ENCODE measurements at regions not wholly inside any gene's neighbourhood (a gene's known extent, or its start where the extent isn't known, plus 50 kb on each side); places are given as distances from the start of the nearest gene placed in this dataset.

GRCh38 chr2:155054712-155055111 is 356.2 kb downstream of the KCNJ3 start:
- DNase-seq (ENCODE audit: low spot score in 2 of 2, unreplicated experiment in 2 of 2) = no peak
- Mint-ChIP-seq H3K27ac (no peak overlapping the region), H3K36me3 (no peaks in the 10 kb centered on the region), H3K9me3 (peaks cover 6% of the 10 kb centered on the region), H3K4me1 (no peaks in the 10 kb centered on the region), H3K4me3 (no peak overlapping the region), H3K27me3 (ENCODE audit: low read depth) (no peaks in the 10 kb centered on the region)
- TF ChIP-seq, protein P1, sequence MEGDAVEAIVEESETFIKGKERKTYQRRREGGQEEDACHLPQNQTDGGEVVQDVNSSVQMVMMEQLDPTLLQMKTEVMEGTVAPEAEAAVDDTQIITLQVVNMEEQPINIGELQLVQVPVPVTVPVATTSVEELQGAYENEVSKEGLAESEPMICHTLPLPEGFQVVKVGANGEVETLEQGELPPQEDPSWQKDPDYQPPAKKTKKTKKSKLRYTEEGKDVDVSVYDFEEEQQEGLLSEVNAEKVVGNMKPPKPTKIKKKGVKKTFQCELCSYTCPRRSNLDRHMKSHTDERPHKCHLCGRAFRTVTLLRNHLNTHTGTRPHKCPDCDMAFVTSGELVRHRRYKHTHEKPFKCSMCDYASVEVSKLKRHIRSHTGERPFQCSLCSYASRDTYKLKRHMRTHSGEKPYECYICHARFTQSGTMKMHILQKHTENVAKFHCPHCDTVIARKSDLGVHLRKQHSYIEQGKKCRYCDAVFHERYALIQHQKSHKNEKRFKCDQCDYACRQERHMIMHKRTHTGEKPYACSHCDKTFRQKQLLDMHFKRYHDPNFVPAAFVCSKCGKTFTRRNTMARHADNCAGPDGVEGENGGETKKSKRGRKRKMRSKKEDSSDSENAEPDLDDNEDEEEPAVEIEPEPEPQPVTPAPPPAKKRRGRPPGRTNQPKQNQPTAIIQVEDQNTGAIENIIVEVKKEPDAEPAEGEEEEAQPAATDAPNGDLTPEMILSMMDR (IDR thresholded peaks at IDR 0.05; ENCODE audit: unreplicated experiment) = no peak

DNA sequence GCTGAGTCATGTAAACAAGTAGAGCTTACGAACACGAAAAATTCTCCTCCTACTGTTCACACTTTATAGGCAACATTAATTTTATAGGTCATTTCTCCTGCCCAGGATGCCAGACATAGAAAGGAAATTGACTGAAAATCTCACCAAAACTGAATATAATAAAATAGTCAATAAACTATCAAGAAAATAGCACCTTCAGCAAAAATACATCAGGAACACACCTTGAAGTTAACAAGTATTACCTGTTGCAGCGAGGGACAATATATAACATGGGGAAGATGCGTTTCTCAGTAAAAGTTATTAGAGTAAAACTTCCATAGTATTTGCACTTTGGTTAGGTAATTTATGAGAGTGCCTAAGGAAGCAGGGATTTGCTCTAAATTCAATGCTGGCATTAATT is 344.6 kb downstream of the KCNJ3 start:
- no peak overlapping the region for H3K4me3 Mint-ChIP-seq
- no peak for DNase-seq (ENCODE audit: low spot score in 2 of 2, unreplicated experiment in 2 of 2)
- no peak overlapping the region for H3K27ac Mint-ChIP-seq
- no peaks in the 10 kb centered on the region for H3K4me1 Mint-ChIP-seq
- TF ChIP-seq, protein P1 (IDR thresholded peaks at IDR 0.05; ENCODE audit: unreplicated experiment) = no peak
- H3K36me3 Mint-ChIP-seq = no peaks in the 10 kb centered on the region
- no peaks in the 10 kb centered on the region for H3K27me3 Mint-ChIP-seq (ENCODE audit: low read depth)
- peaks cover 13% of the 10 kb centered on the region for H3K9me3 Mint-ChIP-seq

GRCh38 chr2:155035308-155035707 is 336.8 kb downstream of the KCNJ3 start:
- DNase-seq (ENCODE audit: low spot score in 2 of 2, unreplicated experiment in 2 of 2) = no peak
- Mint-ChIP-seq H3K27ac (no peak overlapping the region), H3K4me3 (no peak overlapping the region), H3K9me3 (peaks cover 7% of the 10 kb centered on the region), H3K4me1 (no peaks in the 10 kb centered on the region), H3K27me3 (ENCODE audit: low read depth) (no peaks in the 10 kb centered on the region), H3K36me3 (no peaks in the 10 kb centered on the region)
- TF ChIP-seq, protein P1 (IDR thresholded peaks at IDR 0.05; ENCODE audit: unreplicated experiment) = no peak

DNA sequence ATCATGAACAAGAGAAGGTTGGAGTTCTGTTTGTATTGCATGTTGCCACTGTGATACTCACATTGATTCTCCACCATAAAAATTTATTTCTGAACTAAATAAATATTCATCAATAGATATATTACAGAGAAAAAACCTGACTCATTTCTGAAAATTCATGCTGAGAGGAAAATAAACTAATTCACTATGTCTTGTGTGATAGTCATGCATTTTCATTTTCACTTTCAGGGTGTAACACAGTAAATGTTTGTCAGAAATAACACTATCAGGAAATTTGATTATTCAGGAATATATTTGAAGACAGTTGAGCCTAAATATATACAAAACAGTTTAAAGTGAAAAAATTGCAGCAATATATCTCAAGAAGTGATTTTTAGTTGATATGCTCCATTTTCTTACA is 335.2 kb downstream of the KCNJ3 start:
- Mint-ChIP-seq H3K27me3 (ENCODE audit: low read depth) (no peaks in the 10 kb centered on the region), H3K4me3 (no peak overlapping the region), H3K4me1 (no peaks in the 10 kb centered on the region), H3K36me3 (no peaks in the 10 kb centered on the region), H3K9me3 (peaks cover 3% of the 10 kb centered on the region), H3K27ac (no peak overlapping the region)
- TF ChIP-seq, protein P1 (IDR thresholded peaks at IDR 0.05; ENCODE audit: unreplicated experiment) = no peak
- DNase-seq (ENCODE audit: low spot score in 2 of 2, unreplicated experiment in 2 of 2) = no peak

GRCh38 chr2:155030296-155030695 is 331.8 kb downstream of the KCNJ3 start:
- Mint-ChIP-seq H3K36me3 (no peaks in the 10 kb centered on the region), H3K27me3 (ENCODE audit: low read depth) (no peaks in the 10 kb centered on the region), H3K4me3 (no peak overlapping the region), H3K9me3 (no peaks in the 10 kb centered on the region), H3K4me1 (no peaks in the 10 kb centered on the region), H3K27ac (no peak overlapping the region)
- DNase-seq (ENCODE audit: low spot score in 2 of 2, unreplicated experiment in 2 of 2) = no peak
- TF ChIP-seq, protein P1 (IDR thresholded peaks at IDR 0.05; ENCODE audit: unreplicated experiment) = no peak

DNA sequence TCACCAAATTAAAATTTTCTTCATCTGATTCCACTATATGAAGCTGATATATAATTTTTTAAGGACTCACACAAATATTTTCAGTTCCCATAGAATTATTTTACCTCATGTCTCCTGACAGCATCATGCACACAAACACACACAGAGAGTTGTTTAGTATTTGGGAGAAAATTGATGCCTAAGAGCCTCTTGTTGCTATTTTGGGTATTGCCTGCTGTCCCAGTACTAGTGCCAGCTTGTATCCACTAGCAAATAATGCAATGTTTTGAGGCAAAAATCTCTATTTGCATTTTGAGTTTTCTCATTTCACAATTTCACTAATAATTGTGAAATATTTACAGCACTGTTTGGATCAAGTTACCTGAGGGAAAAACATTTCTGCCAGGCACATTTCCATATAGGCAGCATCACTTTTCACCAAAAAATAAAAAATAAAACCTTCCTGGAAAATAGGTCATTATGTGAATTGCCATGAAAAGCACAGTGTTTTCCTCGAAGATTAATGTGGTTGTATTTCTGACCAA is 328.2 kb downstream of the KCNJ3 start:
- Mint-ChIP-seq H3K36me3 (no peaks in the 10 kb centered on the region), H3K27ac (no peak overlapping the region), H3K4me1 (no peaks in the 10 kb centered on the region), H3K27me3 (ENCODE audit: low read depth) (no peaks in the 10 kb centered on the region), H3K4me3 (no peak overlapping the region), H3K9me3 (no peaks in the 10 kb centered on the region)
- DNase-seq (ENCODE audit: low spot score in 2 of 2, unreplicated experiment in 2 of 2) = no peak
- TF ChIP-seq, protein P1 (IDR thresholded peaks at IDR 0.05; ENCODE audit: unreplicated experiment) = no peak

Data from mesothelial cell of epicardium (in vitro differentiated cells).